NCI-H526 treated with DMSO at 0.1 percent for 48 hours (cell line): ENCODE measurements at regions not wholly inside any gene's neighbourhood (a gene's known extent, or its start where the extent isn't known, plus 50 kb on each side); places are given as distances from the start of the nearest gene placed in this dataset.
A peak's percentile ranks its signal among the peaks of the same experiment; 100 is the strongest.

ENCODE experiments used
- DNase-seq: peaks from one replicate; lab custom pipeline; 2025; lab: John Stamatoyannopoulos, UW

DNA sequence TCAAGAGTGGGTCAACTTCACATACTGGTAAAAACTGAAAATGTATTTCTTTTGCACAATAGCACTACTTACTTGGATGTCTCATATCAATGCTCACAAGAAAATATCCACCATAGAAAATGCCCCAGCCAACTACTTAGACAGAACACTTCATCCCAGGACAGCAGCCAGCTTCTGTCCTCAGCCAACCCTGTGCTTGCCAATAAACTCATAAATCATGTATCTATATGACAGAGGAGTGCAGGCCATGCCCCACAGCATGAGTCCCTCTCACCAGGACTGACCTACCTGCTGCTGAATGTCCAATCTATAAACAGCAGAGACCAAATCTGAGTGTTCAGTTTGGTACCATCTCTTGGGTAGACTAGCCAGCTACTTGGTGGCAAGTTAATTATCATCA is 179.3 kb downstream of the OMA1 start:
- DNase-seq, result no peak

DNA sequence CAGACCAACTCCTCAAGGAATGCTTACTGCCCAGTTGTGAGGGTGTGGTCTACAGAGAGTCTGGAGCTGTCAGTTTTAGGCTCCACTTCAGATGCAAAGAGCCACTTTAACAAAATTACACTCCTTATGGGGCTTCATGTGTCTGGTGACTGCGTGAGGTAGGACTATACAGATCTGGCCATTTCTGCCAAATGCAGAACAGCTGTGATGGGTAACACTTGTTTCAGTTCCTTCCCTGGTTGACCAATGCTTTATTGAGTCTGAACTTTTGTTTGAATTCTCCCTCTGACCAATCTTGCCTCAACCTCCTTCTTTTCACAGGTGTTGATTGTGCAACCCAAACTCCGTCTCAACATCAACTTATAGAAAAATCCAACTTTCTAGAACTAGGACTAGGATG is 181.2 kb downstream of the OMA1 start:
- DNase-seq, result no peak

DNA sequence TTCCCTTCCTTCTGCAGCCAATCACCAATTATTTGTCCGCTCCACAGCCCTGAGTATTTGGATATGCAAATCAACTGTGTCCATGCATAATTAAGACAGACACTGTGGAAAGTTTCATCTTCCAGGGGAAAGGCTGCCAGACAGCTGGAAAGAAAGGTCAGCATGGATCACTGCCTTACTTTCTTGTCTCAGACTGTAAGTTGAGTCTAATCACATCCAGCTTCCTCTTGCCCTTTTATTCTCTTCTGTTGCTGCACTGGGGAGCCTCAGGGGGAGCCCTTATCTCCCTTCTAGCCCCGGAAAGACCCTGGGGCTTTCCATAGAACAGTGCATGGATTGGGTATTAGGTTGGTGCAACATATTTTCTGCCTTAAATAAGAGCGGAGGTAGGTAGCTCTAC is 182.9 kb downstream of the OMA1 start:
- DNase-seq, result peak; percentile 97

DNA sequence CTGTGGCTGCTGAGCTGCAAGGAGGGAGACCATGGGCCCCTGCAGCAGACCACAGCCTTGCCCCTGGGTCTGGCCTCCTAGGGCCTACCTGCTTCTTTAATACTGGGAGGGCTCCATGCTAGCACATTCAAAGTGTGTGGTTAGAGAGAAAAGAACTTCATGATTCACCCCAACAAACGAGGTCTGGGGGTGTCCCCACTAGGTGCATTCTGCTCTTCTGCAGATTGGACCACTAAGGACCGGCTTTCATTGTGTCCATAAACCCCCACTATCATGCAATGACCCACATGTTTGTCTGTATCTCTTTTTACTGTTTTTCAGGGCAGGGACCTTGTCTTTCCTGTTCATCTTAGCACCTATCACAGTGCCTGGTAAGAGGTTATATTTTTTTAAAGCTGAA is 185.4 kb downstream of the OMA1 start:
- no peak for DNase-seq

DNA sequence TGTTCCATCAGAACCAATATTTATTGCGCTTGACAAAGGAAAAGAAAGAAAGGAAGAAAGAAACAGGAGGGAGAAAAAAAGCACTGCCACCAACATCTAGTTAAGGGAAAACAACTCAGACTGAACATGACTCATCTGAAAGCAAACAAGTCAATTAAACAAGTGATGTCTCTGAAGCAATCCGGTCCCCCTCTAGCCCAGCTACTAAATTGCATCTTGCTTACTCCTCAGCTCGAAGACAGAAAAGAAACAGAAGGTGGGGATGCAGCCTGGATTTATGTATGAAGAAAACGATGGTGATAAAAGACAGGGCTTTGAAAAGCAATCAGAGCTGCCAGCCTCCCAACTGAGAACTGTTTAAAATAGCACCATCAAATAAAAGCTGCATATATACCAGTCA is 188.2 kb downstream of the OMA1 start:
- no peak for DNase-seq

DNA sequence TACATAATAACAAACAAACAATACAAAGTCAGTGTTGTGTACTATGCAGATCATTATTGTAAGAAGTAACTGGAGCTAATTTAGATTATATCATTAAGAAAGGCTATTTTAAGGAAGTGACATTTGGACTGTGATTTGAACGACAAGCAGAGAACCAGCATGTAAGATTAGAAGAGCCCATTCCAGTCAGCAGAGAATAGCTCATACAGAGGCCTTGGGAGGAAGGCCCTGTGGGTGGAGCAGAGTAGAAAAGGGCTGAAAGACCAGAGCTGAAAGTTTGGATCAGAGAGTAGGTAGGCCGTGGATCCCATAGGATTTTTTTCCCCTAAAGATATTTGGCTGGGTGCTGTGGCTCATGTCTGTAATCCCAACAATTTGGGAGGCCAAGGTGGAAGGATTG is 190.1 kb downstream of the OMA1 start:
- no peak for DNase-seq

DNA sequence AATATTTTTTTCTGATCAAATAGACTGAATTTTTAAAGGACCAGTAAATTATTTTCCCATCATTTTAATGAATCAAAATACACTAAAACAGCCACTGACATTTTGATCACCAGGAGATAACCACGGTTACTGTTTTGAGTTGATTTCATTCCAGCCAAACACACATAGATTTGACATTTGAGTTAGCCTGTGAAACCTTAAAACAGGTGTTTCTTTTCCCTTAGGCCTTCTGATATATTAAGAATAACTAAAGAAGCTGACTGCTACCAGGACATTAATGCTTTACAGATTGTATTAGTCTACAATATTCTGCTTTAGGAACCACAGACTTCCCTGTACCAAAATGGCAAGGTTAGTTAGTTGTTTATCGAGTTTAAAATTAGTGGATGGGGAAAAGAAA is 193.4 kb downstream of the OMA1 start:
- no peak for DNase-seq

DNA sequence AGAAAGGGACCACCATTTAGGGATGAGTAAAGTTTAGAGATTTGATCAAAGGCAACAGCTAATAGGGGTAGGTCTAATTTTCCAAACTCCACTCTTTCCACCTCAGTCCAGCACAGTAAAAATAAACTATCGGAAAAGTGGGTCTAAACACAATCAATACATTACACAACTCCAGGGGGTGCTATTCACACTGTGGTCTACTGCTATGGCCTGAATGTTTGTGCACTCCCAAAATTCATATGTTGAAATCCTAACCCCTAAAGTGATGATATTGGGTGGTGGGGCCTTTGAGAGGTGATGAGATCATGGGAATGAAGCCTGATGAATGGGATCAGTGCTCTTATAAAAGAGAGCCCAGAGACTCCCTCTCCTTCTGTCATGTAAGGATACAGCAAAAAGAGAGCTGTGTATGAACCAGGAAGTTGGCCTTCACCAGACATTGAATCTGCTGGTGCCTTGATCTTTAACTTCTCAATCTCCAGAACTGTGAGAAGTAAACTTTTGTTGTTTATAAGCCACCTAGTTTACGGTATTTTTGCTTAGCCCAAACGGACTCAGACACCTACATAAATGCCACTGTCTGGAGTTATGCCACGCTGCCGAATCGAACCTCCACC is 193.9 kb downstream of the OMA1 start:
- no peak for DNase-seq

DNA sequence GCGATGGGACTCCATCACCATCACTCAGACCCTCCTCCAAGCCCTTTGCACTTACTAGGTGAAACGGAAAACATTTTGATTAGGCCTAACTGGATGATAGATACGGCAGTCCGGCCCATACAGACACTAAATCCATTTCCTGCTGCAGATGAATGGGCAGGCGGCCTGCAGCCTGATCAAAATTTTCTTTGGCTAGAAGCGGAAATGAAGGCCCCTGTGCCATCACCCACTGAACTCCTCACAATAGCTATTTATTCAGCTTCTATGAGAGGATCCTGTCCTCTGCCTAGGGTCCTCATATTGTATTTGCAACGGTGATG is 200.5 kb downstream of the OMA1 start:
- no peak for DNase-seq

DNA sequence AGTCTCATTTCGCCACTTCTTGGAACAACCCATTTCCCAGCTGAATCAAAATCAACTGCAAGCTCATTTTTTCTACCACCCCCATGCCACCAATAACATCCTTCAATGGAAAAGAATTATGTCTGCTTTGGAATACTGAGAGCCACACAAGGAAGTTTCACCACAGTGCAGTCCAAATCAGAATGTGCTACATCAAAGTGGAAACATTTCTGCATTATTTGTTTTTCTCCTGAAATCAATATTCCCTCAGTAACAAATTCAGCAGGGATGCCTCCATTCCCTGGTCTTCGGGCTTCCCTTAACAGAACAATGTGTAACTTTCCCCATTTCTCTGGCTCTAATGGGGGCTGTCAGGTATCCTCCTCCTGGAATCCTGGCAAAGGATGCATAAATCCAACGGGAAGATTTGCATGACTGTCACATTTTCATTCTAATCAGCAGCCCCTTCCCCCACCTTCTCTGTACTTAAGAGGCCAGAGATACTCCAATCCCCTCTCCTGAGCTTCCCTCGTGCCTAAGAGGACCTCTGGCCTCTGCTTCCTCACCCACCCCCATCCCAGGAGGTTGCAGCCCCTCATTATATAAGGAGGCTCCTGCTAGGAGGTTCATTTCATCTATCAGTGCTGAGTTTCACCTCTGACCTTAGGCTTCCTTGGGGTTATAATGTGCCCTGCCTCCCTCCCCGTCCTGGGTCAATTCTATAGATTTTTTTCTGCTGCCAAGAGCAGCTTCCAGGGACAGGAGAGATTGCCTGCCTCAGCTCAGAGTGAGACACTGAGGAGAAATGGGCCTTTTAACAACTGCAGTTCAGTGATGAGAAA is 201.1 kb downstream of the OMA1 start:
- DNase-seq, result peak; percentile 28

DNA sequence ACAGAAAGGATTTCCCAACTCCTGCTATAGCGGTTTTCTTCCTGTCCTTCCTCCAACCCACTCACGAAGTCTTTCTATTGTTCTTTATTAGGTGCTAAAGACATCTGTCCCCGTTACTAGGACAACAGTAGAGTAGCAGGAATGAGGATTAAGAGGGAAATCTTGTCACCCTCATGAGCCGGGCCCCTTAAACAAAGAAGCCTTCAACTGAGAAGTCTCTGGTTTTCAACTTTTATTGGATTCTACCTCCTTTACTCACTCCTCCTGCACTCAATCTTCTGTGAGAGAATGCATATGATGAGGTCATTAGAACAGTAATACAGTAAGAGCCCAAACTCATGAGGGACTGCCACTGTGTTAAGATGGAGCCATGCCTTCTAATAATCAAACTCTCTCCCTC is 206.3 kb downstream of the OMA1 start:
- no peak for DNase-seq

DNA sequence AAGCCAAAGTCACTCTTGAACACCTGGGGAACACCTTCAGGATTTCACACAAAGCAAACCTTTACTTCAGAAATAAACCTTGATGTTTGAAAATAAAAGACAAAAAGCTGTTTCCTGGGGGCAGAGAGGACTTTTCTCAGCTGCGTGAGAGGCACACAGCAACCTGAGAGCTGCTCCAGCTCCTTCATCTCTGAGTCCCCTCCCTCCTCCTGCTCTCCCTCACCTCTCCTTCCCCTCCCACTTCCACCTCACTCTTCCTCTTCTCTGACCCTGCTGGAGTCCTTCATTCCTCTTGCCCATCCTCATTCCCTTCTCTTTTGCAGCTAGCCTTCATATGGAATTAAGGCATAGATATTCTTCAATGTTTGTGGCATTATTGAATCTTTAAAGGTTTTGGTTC is 208.4 kb downstream of the OMA1 start:
- no peak for DNase-seq

DNA sequence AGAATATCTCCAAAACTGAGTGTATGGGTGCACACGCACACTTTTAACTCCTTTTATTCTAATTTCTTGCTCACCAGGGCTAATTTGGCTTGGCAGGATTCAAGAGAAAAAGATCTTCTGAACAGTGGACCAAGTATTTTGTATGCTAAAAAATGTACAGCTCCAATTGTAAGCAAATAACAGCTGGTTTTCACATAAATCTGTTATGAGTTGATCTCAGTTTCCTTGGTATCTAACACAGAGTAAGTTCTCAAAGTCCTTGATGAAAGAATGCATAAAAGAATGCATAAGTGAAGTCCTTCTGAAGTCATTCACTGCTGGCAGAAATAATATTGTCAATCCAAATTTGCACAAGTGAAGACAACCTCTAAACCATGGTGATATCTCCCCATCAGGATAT is 213.0 kb downstream of the OMA1 start:
- no peak for DNase-seq

DNA sequence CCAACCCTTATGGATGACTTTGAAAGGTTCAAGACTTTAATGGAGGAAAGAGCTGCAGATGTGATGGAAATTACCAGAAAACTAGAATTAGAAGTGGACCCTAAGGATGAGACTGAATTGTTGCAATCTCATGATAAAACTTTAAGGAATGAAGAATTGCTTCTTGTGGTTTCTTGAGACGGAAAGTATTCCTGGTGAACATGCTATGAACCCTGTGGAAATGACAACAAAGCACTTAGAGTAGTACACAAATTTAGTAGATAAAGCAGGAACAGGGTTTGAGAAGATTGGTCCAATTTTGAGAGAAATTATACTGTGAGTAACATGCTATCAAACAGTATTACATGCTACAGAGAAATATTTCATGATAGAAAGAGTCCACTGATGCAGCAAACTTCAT is 215.4 kb downstream of the OMA1 start:
- no peak for DNase-seq

DNA sequence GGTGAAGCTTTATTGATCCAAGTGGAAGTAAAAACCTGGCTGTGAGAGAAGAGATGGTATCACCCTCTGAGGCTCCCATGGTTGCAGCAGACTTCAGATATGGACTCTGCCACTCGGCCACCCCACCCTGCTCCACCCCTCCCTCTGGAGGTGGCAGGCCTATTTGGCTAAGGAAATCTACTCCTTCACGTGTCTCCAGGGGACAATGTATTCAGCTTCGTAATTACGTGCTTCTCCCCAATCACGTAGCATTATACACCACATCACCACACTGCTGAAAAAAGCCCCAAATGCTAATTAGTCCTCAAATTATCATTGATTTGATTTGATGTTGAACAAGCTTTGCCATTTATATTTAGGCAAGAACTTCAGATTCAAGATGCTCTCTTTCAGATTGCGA is 220.7 kb downstream of the OMA1 start:
- peak; percentile 47 for DNase-seq

DNA sequence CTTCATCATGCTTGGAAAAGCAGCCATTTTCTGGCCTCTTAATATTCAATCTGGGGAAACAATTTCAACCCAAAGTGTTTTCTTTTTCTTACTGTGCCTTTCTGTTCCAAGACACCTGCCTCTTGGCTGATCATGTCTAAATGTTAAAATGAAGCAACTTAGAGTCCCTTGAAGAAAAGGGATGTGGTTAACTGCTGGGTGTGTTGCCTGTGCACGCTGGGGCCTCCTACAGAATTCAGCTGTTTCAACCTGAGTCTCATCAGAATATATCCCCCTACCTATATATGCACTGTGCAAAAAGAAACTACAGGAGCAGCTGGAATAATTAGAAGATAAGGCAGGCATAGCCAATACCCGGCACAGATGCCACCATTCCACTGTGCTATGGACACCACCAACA is 222.0 kb downstream of the OMA1 start:
- no peak for DNase-seq

DNA sequence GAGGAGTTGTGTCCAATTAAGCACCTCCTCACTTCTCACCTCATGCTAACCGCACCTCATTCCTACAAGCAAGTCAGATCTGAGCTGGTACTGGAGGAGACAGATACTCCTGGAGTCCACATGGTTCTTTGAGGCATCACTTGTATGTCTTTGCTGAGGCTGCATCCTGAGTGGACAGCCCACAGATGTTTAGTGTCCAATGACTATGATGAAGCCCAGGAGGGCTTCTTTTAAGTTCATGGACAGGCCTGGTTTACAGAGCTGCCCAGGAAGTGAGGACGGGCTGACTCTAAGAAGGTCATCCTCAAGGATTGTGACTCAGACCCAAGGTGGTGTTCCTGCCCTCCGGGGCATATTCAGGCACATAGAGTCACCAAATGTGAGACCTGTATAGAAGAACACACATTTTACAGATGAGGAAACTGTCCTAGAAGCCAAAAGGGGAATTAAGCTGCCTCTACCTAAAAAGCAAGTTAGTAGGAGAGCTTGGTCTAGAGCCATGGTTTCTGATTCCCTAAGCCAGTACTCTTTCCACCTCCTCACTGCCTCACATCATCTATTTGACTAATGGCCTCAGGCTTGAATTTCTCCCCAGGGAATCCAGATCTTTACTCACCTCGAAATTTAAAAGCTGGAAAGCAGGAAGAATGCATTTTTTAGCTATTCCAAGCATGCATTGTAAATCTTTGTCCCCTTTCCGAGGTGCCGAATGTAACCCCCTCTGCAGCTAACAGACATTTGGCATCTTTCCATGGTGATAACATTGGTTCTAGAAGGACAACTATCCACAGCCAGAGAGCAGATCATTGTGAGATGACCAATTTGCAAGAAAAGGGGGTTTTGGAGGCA is 228.1 kb downstream of the OMA1 start:
- DNase-seq, result peak; percentile 43

DNA sequence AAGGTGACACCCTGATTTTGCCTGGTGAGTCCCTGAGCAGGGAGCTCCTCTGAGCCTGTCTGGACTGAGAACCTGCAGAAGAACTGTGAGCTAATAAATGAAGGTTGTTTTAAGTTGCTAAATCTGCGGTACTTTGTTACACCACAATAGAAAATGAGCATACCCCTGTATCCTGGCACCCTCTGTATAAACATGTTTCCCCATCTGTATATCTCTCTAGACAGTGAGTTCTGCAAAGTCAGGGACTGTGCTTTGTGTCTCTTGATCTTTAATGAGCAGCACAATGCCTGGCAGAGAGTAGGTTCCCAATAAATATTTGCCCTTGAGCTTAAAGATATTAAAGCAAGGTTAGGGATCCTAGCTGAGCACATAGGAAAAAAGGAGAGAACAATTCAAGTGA is 228.8 kb downstream of the OMA1 start:
- no peak for DNase-seq

DNA sequence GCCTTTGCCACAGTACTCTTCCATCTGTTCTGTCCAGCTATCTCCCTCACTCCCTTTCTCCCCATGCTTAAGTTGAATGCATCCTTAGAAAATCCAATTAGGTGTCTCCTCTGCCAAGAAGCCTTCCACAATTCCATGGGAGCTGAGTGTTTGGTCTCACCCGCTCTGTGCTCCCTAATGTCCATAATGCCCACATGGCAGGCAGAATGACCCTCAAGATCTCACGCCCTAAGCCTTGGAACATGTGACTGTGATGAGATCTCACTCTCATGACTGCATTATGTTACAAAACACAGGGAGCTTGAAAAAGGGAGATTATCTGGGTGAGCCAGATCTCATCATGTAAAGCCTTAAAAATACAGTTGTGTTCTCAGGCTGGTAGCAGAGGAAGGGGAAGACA is 229.4 kb downstream of the OMA1 start:
- DNase-seq, result no peak

DNA sequence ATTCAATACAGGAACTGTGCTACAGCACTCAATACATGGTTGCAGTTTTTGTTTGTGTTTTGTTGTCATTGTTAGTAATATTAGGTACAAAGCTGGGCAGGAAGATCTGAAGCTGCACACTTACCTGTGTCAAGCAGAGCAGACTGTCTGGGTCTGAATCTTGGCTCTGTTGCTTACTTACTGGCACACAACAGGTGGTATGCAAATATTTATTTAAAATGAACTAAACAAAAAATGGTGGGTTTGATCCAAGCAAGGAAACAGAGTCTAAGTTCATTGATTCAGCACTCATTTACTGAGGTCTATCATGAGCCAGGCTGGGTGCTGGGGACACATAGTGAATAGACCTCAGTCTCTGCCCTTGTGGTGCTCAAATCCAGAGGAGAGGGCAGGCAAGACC is 230.4 kb downstream of the OMA1 start:
- peak; percentile 53 for DNase-seq

DNA sequence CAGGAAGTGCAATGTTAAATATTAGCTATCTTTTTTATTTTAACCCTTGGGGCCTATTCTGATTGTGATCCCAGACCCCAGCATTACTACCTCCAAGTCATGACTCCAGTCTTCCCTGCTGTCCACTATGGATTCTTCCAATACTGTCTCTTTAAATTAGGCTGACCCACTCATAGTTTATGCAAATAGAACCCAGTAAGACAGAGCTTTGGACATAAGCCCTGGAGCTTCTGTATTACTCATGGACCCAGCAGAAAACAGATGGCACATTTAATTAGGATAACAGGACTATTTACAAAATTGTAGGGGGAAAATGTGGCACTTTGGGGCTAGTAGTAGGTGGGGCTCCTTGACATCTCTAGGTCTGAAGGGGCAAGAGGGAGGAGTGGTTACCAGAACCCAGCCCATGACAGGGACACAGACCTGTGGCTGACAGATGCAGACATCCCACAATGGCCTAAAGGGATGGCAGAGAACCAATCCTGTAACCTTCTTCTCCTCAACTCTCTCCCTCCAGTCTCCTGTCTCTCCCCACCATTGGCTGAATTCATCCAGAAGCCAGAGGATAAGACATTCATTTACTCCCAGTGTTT is 233.5 kb downstream of the OMA1 start:
- DNase-seq, result no peak

DNA sequence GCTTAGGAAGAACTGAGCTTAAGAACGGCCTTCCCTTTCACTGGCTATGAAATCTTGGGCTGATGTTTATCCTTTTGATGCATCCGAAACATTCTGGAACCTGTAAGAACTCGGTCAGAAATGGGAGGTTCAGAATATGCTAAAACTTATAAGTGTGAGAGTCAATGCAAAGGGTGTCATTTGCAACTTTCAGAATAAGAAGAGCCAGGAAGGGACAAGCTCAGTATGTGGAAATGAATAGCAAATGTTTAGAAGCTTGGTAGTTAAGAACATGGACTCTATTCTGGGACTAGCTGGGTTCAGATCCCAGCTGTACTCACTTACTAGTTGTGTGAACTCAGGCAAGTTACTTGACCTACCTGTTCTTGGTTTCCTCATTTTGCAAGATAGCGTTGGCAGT is 234.1 kb downstream of the OMA1 start:
- DNase-seq, result no peak

DNA sequence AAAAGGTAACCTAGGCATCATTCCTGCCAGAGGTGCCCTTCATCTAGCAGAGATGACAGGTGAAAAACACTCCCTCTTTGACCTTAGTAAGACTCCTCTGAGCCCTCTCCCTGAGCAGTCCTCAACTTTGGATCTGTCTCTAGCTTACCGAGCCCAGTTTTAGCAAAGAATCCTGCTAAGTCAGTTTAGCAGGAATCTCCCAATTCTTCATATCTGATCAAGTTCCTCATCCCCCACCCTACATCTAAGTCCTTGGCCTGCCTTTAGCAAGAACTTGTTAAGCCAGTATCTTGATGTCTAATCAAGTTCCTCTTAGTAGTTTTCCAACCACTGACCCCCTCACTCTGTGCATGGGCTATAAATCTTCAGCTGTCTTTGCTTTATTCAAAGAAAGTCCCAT is 235.6 kb downstream of the OMA1 start:
- no peak for DNase-seq
